Loucy (cell line): ENCODE measurements at regions not wholly inside any gene's neighbourhood (a gene's known extent, or its start where the extent isn't known, plus 50 kb on each side); places are given as distances from the start of the nearest gene placed in this dataset.

ENCODE experiments used
- EZH2phosphoT487 ChIP-seq: fragments of 200-600 bp; IDR thresholded peaks from 2 replicates; pipeline ENCODE4 v1.6.1; 2018; ENCODE audit warnings: antibody characterized with exemption, mild to moderate bottlenecking, moderate library complexity, borderline replicate concordance
- TF ChIP-seq, protein P1 (sequence below): fragments of 200-600 bp; sonication (generic); conservative IDR thresholded peaks from 2 replicates; pipeline ENCODE4 v1.5.1; 2014; ENCODE audit warnings: mild to moderate bottlenecking, antibody characterized with exemption, low read length

DNA sequence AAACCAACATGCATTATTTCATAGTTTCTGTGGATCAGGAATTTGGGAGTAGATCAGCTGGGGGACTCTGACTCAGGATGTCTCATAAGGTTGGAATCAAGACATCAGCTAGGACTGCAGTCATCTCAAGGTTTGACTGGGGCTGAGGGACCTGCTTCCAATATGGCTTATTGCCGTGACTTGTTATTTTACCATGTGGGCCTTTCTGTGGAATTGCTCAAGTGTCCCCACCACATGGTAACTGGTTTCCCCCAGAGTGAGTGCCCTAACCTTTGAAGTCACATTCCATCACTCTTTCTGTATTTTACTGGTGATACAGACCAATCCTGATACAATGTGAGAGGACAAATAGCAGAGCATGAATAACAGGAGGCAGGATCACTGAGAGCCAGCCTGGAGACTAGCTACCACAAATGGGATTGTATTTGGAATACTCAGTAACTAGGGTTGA, 70.2 kb upstream of the ELL2 start:
- TF ChIP-seq, protein P1, sequence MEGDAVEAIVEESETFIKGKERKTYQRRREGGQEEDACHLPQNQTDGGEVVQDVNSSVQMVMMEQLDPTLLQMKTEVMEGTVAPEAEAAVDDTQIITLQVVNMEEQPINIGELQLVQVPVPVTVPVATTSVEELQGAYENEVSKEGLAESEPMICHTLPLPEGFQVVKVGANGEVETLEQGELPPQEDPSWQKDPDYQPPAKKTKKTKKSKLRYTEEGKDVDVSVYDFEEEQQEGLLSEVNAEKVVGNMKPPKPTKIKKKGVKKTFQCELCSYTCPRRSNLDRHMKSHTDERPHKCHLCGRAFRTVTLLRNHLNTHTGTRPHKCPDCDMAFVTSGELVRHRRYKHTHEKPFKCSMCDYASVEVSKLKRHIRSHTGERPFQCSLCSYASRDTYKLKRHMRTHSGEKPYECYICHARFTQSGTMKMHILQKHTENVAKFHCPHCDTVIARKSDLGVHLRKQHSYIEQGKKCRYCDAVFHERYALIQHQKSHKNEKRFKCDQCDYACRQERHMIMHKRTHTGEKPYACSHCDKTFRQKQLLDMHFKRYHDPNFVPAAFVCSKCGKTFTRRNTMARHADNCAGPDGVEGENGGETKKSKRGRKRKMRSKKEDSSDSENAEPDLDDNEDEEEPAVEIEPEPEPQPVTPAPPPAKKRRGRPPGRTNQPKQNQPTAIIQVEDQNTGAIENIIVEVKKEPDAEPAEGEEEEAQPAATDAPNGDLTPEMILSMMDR: no peak
- no peak for TF ChIP-seq EZH2phosphoT487
